ENCODE measurements at regions not wholly inside any gene's neighbourhood (a gene's known extent, or its start where the extent isn't known, plus 50 kb on each side); places are given as distances from the start of the nearest gene placed in this dataset.

DNA sequence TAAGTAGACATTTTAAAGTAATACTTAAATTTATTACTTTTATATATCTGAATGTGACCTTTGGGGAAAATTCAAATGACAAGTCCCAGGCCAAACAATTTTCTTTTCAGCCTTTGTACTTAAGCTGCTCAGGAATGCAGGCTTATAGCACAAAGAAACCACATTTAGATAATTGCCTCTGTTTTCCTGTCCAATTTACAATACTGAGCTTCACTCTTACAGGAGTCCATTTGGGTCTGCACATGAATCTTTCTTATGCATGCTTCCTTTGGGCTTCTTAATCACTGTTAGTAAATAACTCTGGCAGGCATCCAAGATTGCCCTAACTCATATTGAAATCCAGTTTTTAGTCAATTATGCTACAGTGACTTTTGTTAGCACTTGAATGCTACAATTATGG, 459.4 kb upstream of the TGFBR2 start:
- TF ChIP-seq, protein P1, sequence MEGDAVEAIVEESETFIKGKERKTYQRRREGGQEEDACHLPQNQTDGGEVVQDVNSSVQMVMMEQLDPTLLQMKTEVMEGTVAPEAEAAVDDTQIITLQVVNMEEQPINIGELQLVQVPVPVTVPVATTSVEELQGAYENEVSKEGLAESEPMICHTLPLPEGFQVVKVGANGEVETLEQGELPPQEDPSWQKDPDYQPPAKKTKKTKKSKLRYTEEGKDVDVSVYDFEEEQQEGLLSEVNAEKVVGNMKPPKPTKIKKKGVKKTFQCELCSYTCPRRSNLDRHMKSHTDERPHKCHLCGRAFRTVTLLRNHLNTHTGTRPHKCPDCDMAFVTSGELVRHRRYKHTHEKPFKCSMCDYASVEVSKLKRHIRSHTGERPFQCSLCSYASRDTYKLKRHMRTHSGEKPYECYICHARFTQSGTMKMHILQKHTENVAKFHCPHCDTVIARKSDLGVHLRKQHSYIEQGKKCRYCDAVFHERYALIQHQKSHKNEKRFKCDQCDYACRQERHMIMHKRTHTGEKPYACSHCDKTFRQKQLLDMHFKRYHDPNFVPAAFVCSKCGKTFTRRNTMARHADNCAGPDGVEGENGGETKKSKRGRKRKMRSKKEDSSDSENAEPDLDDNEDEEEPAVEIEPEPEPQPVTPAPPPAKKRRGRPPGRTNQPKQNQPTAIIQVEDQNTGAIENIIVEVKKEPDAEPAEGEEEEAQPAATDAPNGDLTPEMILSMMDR (IDR thresholded peaks at IDR 0.05; ENCODE audit: borderline replicate concordance, control extremely low read depth, extremely low read depth, insufficient read depth, missing control alignments): no peak
- in situ Hi-C loops (cut with MboI; ENCODE audit: low sequenced_read_pairs, unreplicated experiment): no loop called here
- DNase-seq (ENCODE audit: low spot score): no peak

- in situ Hi-C loops (cut with MboI; ENCODE audit: low sequenced_read_pairs, unreplicated experiment): no loop called here
- no peak for DNase-seq (ENCODE audit: low spot score)
- TF ChIP-seq, protein P1 (IDR thresholded peaks at IDR 0.05; ENCODE audit: borderline replicate concordance, control extremely low read depth, extremely low read depth, insufficient read depth, missing control alignments): no peak
Measured at GRCh38 chr3:30154853-30155252, 451.5 kb upstream of the TGFBR2 start.

GRCh38 chr3:30155755-30156154, 450.6 kb upstream of the TGFBR2 start:
- TF ChIP-seq, protein P1 (IDR thresholded peaks at IDR 0.05; ENCODE audit: borderline replicate concordance, control extremely low read depth, extremely low read depth, insufficient read depth, missing control alignments): no peak
- in situ Hi-C loops (cut with MboI; ENCODE audit: low sequenced_read_pairs, unreplicated experiment): no loop called here
- no peak for DNase-seq (ENCODE audit: low spot score)

DNA sequence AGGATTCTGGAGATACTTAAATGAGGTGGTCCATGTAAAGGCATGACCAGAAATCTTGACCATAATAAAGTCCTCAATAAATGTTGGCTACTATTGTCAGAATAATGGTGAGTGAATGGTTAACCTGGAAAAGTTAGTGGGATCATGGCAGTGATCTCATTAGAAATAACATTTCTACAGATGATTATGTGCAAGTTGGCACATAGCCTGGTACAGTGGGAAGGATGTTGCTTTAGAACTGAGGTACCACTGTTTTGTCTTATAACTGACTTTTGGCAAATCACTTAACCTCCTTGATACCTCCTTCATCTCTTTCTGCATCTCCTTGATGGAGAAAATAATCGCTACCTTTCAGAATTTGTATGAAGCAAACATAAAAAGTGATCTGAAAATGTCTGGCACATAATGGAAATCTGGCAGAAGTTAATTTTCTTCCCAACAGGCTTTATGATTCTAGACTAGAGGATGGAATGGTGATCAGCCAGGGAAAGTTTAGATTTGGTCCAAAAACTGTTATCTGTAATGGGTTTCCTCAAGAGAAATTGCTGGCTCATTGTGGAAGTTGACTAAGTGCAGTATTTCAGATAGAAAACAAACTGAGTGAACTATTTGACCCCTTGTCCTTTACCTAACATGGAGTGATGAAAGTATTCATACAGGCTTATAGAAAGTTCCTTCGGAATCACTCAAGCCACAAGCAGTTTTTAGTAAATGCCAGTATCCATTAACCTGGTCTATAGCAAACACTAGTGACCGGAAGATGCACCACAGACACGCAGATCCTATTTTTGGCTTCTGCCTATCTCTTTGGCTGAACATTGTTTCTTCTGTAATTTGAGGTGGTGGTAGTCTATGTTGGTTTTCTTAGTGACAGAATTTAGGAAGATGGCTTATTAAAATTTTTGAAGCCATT, 449.6 kb upstream of the TGFBR2 start:
- DNase-seq (ENCODE audit: low spot score): no peak
- TF ChIP-seq, protein P1 (IDR thresholded peaks at IDR 0.05; ENCODE audit: borderline replicate concordance, control extremely low read depth, extremely low read depth, insufficient read depth, missing control alignments): no peak
- in situ Hi-C loops (cut with MboI; ENCODE audit: low sequenced_read_pairs, unreplicated experiment): no loop called here

GRCh38 chr3:30161375-30161774, 445.0 kb upstream of the TGFBR2 start:
- in situ Hi-C loops (cut with MboI; ENCODE audit: low sequenced_read_pairs, unreplicated experiment): no loop called here
- TF ChIP-seq, protein P1 (IDR thresholded peaks at IDR 0.05; ENCODE audit: borderline replicate concordance, control extremely low read depth, extremely low read depth, insufficient read depth, missing control alignments): no peak
- DNase-seq (ENCODE audit: low spot score): no peak

- in situ Hi-C loops (cut with MboI; ENCODE audit: low sequenced_read_pairs, unreplicated experiment): no loop called here
- DNase-seq (ENCODE audit: low spot score): no peak
- TF ChIP-seq, protein P1 (IDR thresholded peaks at IDR 0.05; ENCODE audit: borderline replicate concordance, control extremely low read depth, extremely low read depth, insufficient read depth, missing control alignments): no peak
Measured at GRCh38 chr3:30162579-30162978, 443.8 kb upstream of the TGFBR2 start.
